HEK293T (cell line): ENCODE measurements at regions not wholly inside any gene's neighbourhood (a gene's known extent, or its start where the extent isn't known, plus 50 kb on each side); places are given as distances from the start of the nearest gene placed in this dataset.

Source experiments
- ARNT ChIP-seq: fragments of 450-650 bp; IDR thresholded peaks from 2 replicates; pipeline ENCODE4 v1.6.1; 2017; ENCODE audit warnings: mild to moderate bottlenecking
- BHLHE40 ChIP-seq: fragments of 450-650 bp; IDR thresholded peaks from 2 replicates; pipeline ENCODE4 v1.6.1; 2016; ENCODE audit warnings: mild to moderate bottlenecking, moderate library complexity, borderline replicate concordance
- FOXA1 ChIP-seq: fragments of 450-650 bp; IDR thresholded peaks from 2 replicates; pipeline ENCODE4 v1.6.1; 2016; ENCODE audit warnings: mild to moderate bottlenecking
- FOXK2 ChIP-seq: fragments of 450-650 bp; IDR thresholded peaks from 2 replicates; pipeline ENCODE4 v1.6.1; 2016; ENCODE audit warnings: mild to moderate bottlenecking
- FOXM1 ChIP-seq: fragments of 450-650 bp; IDR thresholded peaks from 2 replicates; pipeline ENCODE4 v1.6.1; 2017; ENCODE audit warnings: mild to moderate bottlenecking, borderline replicate concordance
- HDGF ChIP-seq: fragments of 450-650 bp; IDR thresholded peaks from 2 replicates; pipeline ENCODE4 v1.6.1; 2017; ENCODE audit warnings: antibody characterized with exemption, borderline replicate concordance
- LEF1 ChIP-seq: fragments of 450-650 bp; IDR thresholded peaks from 2 replicates; pipeline ENCODE4 v1.6.1; 2017; ENCODE audit warnings: mild to moderate bottlenecking, borderline replicate concordance
- SP1 ChIP-seq: fragments of 450-650 bp; IDR thresholded peaks from 2 replicates; pipeline ENCODE4 v1.6.1; 2017
- SUZ12 ChIP-seq: fragments of 450-650 bp; IDR thresholded peaks from 2 replicates; pipeline ENCODE4 v1.6.1; 2016; ENCODE audit warnings: mild to moderate bottlenecking
- TARDBP ChIP-seq: fragments of 450-650 bp; IDR thresholded peaks from 2 replicates; pipeline ENCODE4 v1.6.1; 2016

DNA sequence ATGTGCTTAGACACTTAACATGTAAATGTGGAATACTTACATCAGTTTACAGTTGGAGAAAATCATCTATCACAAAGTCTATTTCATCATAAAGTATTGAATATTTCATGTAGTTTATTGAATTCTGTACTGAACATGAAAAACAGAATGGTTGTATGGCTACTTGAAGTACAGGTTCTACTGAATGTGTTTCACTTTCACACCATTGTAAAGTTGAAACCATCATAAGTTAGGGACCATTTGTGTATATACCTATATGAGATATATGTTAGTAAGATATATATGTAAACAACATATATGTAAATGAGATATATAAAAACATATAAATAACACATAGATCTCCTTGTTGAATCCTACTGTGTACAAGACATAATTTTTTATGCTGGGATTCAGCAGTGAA, 63.0 kb upstream of the TAF11L2 start:
- TF ChIP-seq BHLHE40 (no peak), FOXK2 (no peak), LEF1 (no peak), SP1 (no peak), ARNT (no peak), HDGF (no peak), TARDBP (no peak), FOXA1 (no peak), FOXM1 (no peak), SUZ12 (no peak)
